ENCODE measurements at regions not wholly inside any gene's neighbourhood (a gene's known extent, or its start where the extent isn't known, plus 50 kb on each side); places are given as distances from the start of the nearest gene placed in this dataset.
A peak's percentile ranks its signal among the peaks of the same experiment; 100 is the strongest.

DNA sequence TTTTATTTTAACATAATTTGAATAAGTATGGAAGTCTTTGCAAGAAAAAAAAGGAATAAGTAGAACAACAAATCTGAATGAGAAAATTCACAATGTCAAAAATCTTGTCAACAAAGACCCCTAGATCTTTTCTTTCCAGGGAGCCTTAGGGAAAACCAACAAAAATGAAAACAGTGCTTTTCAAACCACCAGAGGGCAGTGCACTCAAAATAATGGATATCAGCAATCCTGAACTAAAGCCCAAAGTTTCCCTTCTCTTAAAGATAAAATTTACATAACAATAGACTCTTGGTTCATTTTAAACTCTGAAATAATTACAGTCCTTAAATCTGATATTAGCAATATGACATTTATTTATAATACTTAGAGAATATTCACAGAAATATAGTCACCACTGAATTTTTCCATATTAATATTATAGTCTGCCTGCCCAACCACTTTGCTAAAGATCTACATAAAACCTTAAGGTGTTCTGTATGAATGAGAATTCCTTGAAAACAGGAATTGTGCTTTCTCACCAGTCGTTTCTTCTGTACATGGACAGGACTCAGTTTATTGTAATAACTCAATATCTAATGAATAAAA lies 105.3 kb upstream of the BMP5 start:
- no TSS peak for BruUV-seq (replicated peaks)
- ChIA-PET CTCF (interaction anchor here (0.6 to 4.0 kb wide), 4 partner anchors 132 to 315 kb away, joined by 3 to 95 read pairs (median 36); no protein-coding TSS in a partner anchor), POLR2A (no interaction called here)
- TF ChIP-seq, protein P1, sequence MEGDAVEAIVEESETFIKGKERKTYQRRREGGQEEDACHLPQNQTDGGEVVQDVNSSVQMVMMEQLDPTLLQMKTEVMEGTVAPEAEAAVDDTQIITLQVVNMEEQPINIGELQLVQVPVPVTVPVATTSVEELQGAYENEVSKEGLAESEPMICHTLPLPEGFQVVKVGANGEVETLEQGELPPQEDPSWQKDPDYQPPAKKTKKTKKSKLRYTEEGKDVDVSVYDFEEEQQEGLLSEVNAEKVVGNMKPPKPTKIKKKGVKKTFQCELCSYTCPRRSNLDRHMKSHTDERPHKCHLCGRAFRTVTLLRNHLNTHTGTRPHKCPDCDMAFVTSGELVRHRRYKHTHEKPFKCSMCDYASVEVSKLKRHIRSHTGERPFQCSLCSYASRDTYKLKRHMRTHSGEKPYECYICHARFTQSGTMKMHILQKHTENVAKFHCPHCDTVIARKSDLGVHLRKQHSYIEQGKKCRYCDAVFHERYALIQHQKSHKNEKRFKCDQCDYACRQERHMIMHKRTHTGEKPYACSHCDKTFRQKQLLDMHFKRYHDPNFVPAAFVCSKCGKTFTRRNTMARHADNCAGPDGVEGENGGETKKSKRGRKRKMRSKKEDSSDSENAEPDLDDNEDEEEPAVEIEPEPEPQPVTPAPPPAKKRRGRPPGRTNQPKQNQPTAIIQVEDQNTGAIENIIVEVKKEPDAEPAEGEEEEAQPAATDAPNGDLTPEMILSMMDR (IDR thresholded peaks at IDR 0.05; ENCODE audit: unreplicated experiment), result peak; percentile 79
- Mint-ChIP-seq H3K9me3 (ENCODE audit: unreplicated experiment) (peaks cover 12% of the 10 kb centered on the region), H3K36me3 (ENCODE audit: insufficient read depth, unreplicated experiment) (no peaks in the 10 kb centered on the region), H3K4me3 (ENCODE audit: unreplicated experiment) (no peak overlapping the region), H3K27ac (ENCODE audit: low read depth, unreplicated experiment) (no peak overlapping the region), H3K27me3 (ENCODE audit: insufficient read depth, unreplicated experiment) (no peaks in the 10 kb centered on the region), H3K4me1 (ENCODE audit: insufficient read depth, unreplicated experiment) (no peaks in the 10 kb centered on the region)
- DNase-seq (ENCODE audit: unreplicated experiment), result peak; percentile 68
- intact Hi-C loops (cut with micrococcal nuclease), result loop anchor here (1.0 kb wide), 1 partner anchor 312 kb away; no protein-coding TSS in a partner anchor

DNA sequence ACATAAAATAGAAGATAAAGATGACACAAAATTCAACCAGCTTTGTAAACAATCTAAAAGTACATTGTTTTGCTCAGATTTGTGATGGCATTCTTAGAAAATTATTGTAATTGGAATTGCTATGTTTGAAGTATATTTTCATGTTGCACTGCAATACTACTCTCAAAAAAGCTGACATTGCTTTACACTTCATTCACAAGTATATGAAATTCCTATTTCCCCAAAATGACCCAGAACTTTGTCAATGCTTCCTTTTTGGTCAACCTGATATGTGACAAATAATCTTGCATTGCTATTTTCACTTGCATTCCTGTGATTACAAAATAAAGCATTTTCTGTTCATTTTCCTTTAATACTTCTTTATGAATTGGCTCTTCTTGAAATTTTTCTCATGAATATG lies 104.1 kb upstream of the BMP5 start:
- H3K4me3 Mint-ChIP-seq (ENCODE audit: unreplicated experiment), result no peak overlapping the region
- BruUV-seq (replicated peaks), result no TSS peak
- TF ChIP-seq, protein P1 (IDR thresholded peaks at IDR 0.05; ENCODE audit: unreplicated experiment), result no peak
- no peaks in the 10 kb centered on the region for H3K4me1 Mint-ChIP-seq (ENCODE audit: insufficient read depth, unreplicated experiment)
- intact Hi-C loops (cut with micrococcal nuclease), result loop anchor here (10.0 kb wide), 1 partner anchor 615 kb away; no protein-coding TSS in a partner anchor
- DNase-seq (ENCODE audit: unreplicated experiment), result no peak
- CTCF ChIA-PET, result interaction anchor here (1.5 to 3.8 kb wide), 3 partner anchors 312 to 703 kb away, joined by 3 to 95 read pairs (median 4); no protein-coding TSS in a partner anchor
- H3K27ac Mint-ChIP-seq (ENCODE audit: low read depth, unreplicated experiment), result no peak overlapping the region
- peaks cover 7% of the 10 kb centered on the region for H3K9me3 Mint-ChIP-seq (ENCODE audit: unreplicated experiment)
- no peaks in the 10 kb centered on the region for H3K36me3 Mint-ChIP-seq (ENCODE audit: insufficient read depth, unreplicated experiment)
- H3K27me3 Mint-ChIP-seq (ENCODE audit: insufficient read depth, unreplicated experiment), result no peaks in the 10 kb centered on the region
- POLR2A ChIA-PET, result interaction anchor here (0.6 to 1.7 kb wide), 2 partner anchors 312 to 313 kb away, joined by 3 to 6 read pairs; no protein-coding TSS in a partner anchor

DNA sequence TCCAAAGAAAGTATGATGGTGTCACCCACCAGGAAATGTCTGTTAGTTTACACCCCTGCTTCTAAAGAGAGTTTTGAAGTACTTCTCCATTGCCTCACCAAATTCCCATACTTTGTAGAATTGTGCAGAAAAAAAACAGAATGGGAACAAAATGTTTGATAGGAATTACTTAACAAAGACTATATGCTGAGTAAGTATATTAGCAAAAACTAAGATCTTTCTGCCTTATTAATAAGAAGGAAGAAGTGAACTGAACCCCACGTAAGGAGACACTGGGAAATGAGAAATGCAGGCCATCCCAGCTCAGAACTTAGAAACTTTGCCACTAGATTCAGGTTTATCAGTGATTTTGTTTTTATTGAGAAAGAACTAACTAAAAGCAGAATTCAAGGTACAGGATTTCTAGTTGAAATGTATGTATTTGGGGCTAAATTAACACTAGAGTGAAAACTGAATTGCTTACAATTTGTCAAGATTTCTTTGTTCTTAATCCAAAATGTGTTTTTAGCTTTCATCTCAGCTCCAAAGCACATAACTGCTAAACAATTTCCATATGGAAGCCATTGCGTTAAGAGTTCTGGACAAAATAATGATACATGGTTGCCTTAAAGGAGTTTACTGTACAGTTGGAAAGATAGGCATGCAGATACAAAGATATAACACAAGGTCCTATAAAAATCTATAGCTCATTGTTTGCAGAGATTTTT lies 102.7 kb upstream of the BMP5 start:
- no peak overlapping the region for H3K27ac Mint-ChIP-seq (ENCODE audit: low read depth, unreplicated experiment)
- H3K4me3 Mint-ChIP-seq (ENCODE audit: unreplicated experiment), result no peak overlapping the region

DNA sequence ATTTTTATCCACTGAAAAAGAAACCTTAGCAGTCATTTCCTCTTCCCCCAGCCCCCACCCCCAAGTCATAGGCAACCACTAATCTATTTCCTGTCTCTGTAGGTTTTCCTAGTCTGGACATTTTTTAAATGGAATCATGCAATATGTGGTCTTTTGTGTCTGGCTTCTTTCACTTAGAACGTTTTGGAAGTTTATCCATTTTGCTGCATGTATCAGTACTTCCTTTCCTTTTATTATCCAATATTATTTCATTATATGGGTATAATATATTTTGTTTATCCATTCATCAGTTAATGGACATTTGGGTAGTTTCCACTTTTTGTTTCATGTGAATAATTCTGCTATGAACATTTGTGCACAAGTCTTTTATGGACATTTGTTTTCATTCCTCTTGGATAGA lies 99.3 kb upstream of the BMP5 start:
- no peak overlapping the region for H3K27ac Mint-ChIP-seq (ENCODE audit: low read depth, unreplicated experiment)
- BruUV-seq (replicated peaks), result no TSS peak

More for the DNA sequence above, 102.7 kb upstream of the BMP5 start:
- intact Hi-C loops (cut with micrococcal nuclease), result loop anchor here (10.0 kb wide), 1 partner anchor 617 kb away; no protein-coding TSS in a partner anchor
- TF ChIP-seq, protein P1 (IDR thresholded peaks at IDR 0.05; ENCODE audit: unreplicated experiment), result no peak
- no peak for DNase-seq (ENCODE audit: unreplicated experiment)
- POLR2A ChIA-PET, result interaction anchor here (1.7 kb wide), 2 partner anchors 54 to 314 kb away, joined by 3 to 6 read pairs; no protein-coding TSS in a partner anchor
- Mint-ChIP-seq H3K36me3 (ENCODE audit: insufficient read depth, unreplicated experiment) (no peaks in the 10 kb centered on the region), H3K4me1 (ENCODE audit: insufficient read depth, unreplicated experiment) (no peaks in the 10 kb centered on the region), H3K9me3 (ENCODE audit: unreplicated experiment) (no peaks in the 10 kb centered on the region), H3K27me3 (ENCODE audit: insufficient read depth, unreplicated experiment) (no peaks in the 10 kb centered on the region)
- CTCF ChIA-PET, result interaction anchor here (0.6 to 3.8 kb wide), 10 partner anchors 310 to 701 kb away, joined by 3 to 95 read pairs (median 4); no protein-coding TSS in a partner anchor
- no TSS peak for BruUV-seq (replicated peaks)

More for the DNA sequence above, 99.3 kb upstream of the BMP5 start:
- DNase-seq (ENCODE audit: unreplicated experiment), result no peak
- ChIA-PET CTCF (no interaction called here), POLR2A (no interaction called here)
- intact Hi-C loops (cut with micrococcal nuclease), result loop anchor here (10.0 kb wide), 1 partner anchor 620 kb away; no protein-coding TSS in a partner anchor
- TF ChIP-seq, protein P1 (IDR thresholded peaks at IDR 0.05; ENCODE audit: unreplicated experiment), result no peak
- H3K36me3 Mint-ChIP-seq (ENCODE audit: insufficient read depth, unreplicated experiment), result no peaks in the 10 kb centered on the region
- no peaks in the 10 kb centered on the region for H3K4me1 Mint-ChIP-seq (ENCODE audit: insufficient read depth, unreplicated experiment)
- H3K4me3 Mint-ChIP-seq (ENCODE audit: unreplicated experiment), result no peak overlapping the region
- no peaks in the 10 kb centered on the region for H3K9me3 Mint-ChIP-seq (ENCODE audit: unreplicated experiment)
- no peaks in the 10 kb centered on the region for H3K27me3 Mint-ChIP-seq (ENCODE audit: insufficient read depth, unreplicated experiment)

Data from MCF 10A (cell line).